Calu3 (cell line): ENCODE measurements at regions not wholly inside any gene's neighbourhood (a gene's known extent, or its start where the extent isn't known, plus 50 kb on each side); places are given as distances from the start of the nearest gene placed in this dataset.

Experiments
- BruUV-seq: library from RNA; stranded (reverse); fragments of 400-500 nt; replicated peaks from 2 replicates; lab custom pipeline; 2021; lab: Mats Ljungman, UMichigan
- CTCF ChIA-PET: fragments of 300-600 bp; sonication (Branson Sonifier 250); formaldehyde crosslinking; loops from one replicate; lab custom pipeline; 2022; ENCODE audit warnings: antibody characterized with exemption; lab: Charles Lee
- DNase-seq: peaks from one replicate; pipeline ENCODE4 v3.0.0; 2022
- H3K27ac Mint-ChIP-seq: one replicate; pipeline ENCODE4 v1.8.0; 2022; ENCODE audit warnings: mixed read lengths; ENCODE audit not compliant: unreplicated experiment
- H3K27me3 Mint-ChIP-seq: one replicate; pipeline ENCODE4 v1.8.0; 2022; ENCODE audit warnings: mixed read lengths; ENCODE audit not compliant: unreplicated experiment
- H3K36me3 Mint-ChIP-seq: one replicate; pipeline ENCODE4 v1.8.0; 2022; ENCODE audit warnings: mild to moderate bottlenecking, moderate library complexity, mixed read lengths; ENCODE audit not compliant: insufficient read depth, unreplicated experiment
- H3K4me1 Mint-ChIP-seq: one replicate; pipeline ENCODE4 v1.8.0; 2022; ENCODE audit warnings: mild to moderate bottlenecking, low read depth, mixed read lengths; ENCODE audit not compliant: unreplicated experiment
- H3K4me3 Mint-ChIP-seq: one replicate; pipeline ENCODE4 v1.8.0; 2022; ENCODE audit warnings: mild to moderate bottlenecking, low read depth, moderate library complexity, mixed read lengths; ENCODE audit not compliant: unreplicated experiment
- H3K9me3 Mint-ChIP-seq: one replicate; pipeline ENCODE4 v1.8.0; 2022; ENCODE audit warnings: low read depth, mixed read lengths; ENCODE audit not compliant: unreplicated experiment
- intact Hi-C: fragments of 100-400 bp; cut with micrococcal nuclease; formaldehyde crosslinking; loops from one replicate; pipeline ENCODE4 v1.10.0; 2022; ENCODE audit not compliant: unreplicated experiment
- TF ChIP-seq, protein P1 (sequence below): fragments of 200-600 bp; IDR thresholded peaks from one replicate; pipeline ENCODE4 v1.8.0; 2022; ENCODE audit warnings: antibody characterized with exemption; ENCODE audit not compliant: unreplicated experiment

- CTCF ChIA-PET = no interaction called here
- TF ChIP-seq, protein P1, sequence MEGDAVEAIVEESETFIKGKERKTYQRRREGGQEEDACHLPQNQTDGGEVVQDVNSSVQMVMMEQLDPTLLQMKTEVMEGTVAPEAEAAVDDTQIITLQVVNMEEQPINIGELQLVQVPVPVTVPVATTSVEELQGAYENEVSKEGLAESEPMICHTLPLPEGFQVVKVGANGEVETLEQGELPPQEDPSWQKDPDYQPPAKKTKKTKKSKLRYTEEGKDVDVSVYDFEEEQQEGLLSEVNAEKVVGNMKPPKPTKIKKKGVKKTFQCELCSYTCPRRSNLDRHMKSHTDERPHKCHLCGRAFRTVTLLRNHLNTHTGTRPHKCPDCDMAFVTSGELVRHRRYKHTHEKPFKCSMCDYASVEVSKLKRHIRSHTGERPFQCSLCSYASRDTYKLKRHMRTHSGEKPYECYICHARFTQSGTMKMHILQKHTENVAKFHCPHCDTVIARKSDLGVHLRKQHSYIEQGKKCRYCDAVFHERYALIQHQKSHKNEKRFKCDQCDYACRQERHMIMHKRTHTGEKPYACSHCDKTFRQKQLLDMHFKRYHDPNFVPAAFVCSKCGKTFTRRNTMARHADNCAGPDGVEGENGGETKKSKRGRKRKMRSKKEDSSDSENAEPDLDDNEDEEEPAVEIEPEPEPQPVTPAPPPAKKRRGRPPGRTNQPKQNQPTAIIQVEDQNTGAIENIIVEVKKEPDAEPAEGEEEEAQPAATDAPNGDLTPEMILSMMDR = no peak
- DNase-seq = no peak
- intact Hi-C loops = no loop called here
- Mint-ChIP-seq H3K27me3 (no peaks in the 10 kb centered on the region), H3K4me1 (no peaks in the 10 kb centered on the region), H3K4me3 (no peak overlapping the region), H3K27ac (no peak overlapping the region), H3K9me3 (peaks cover 9% of the 10 kb centered on the region), H3K36me3 (no peaks in the 10 kb centered on the region)
- BruUV-seq = no TSS peak
Measured at GRCh38 chrX:143935601-143936000, 51.7 kb downstream of the UBE2NL start.

- Mint-ChIP-seq H3K36me3 (no peaks in the 10 kb centered on the region), H3K4me3 (no peak overlapping the region), H3K27me3 (no peaks in the 10 kb centered on the region), H3K4me1 (no peaks in the 10 kb centered on the region), H3K27ac (no peak overlapping the region), H3K9me3 (peaks cover 6% of the 10 kb centered on the region)
- CTCF ChIA-PET = no interaction called here
- DNase-seq = no peak
- no TSS peak for BruUV-seq
- intact Hi-C loops = no loop called here
- TF ChIP-seq, protein P1 = no peak
Measured at GRCh38 chrX:143940119-143940518, 56.2 kb downstream of the UBE2NL start.

- DNase-seq = no peak
- Mint-ChIP-seq H3K27me3 (no peaks in the 10 kb centered on the region), H3K36me3 (no peaks in the 10 kb centered on the region), H3K4me1 (no peaks in the 10 kb centered on the region), H3K27ac (no peak overlapping the region), H3K4me3 (no peak overlapping the region), H3K9me3 (peaks cover 11% of the 10 kb centered on the region)
- no TSS peak for BruUV-seq
- CTCF ChIA-PET = no interaction called here
- intact Hi-C loops = no loop called here
- TF ChIP-seq, protein P1 = no peak
Measured at GRCh38 chrX:143945171-143945570, 61.3 kb downstream of the UBE2NL start.

DNA sequence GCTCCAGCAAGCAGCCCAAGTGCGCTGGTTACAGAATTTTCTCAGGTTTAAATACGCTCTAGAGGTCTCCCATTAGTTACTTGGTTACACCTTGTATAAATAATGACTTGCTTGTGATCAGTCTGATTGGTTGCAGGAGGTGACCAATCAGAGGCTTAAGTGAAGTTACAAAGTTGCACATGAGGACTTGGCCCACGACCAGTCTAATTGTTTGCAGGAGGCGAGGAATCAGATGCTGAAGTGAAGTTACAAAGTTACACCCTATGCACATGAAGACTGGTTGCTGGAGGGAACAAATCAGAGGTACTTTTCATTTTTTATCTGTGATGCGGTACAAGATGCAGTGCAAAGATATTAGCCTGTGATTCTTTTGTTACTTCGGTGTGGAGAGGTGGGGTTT lies 80.7 kb downstream of the UBE2NL start:
- BruUV-seq = no TSS peak
- TF ChIP-seq, protein P1 = no peak
- H3K4me3 Mint-ChIP-seq = no peak overlapping the region
- H3K9me3 Mint-ChIP-seq = peaks cover 17% of the 10 kb centered on the region
- H3K36me3 Mint-ChIP-seq = peaks cover 5% of the 10 kb centered on the region
- CTCF ChIA-PET = no interaction called here
- no peaks in the 10 kb centered on the region for H3K27me3 Mint-ChIP-seq
- intact Hi-C loops = no loop called here
- no peak overlapping the region for H3K27ac Mint-ChIP-seq
- DNase-seq = no peak
- H3K4me1 Mint-ChIP-seq = no peaks in the 10 kb centered on the region
